H9 (cell line): ENCODE measurements at regions not wholly inside any gene's neighbourhood (a gene's known extent, or its start where the extent isn't known, plus 50 kb on each side); places are given as distances from the start of the nearest gene placed in this dataset.

Experiments
- DNase-seq: peaks from one replicate; pipeline ENCODE4 v3.0.0-alpha.2; 2017
- H2AFZ ChIP-seq: one replicate; pipeline ENCODE4 v1.6.1; 2013; ENCODE audit warnings: mild to moderate bottlenecking, low read length, control low read depth, moderate library complexity
- H2AK5ac ChIP-seq: 2 replicates; pipeline ENCODE4 v1.6.1; 2013; ENCODE audit warnings: low read length, control low read depth, mixed read lengths; ENCODE audit not compliant: insufficient read length
- H2BK120ac ChIP-seq: one replicate; pipeline ENCODE4 v1.6.1; 2013; ENCODE audit warnings: low read depth, mild to moderate bottlenecking, low read length, control low read depth, inconsistent platforms; ENCODE audit not compliant: poor library complexity, severe bottlenecking
- H2BK12ac ChIP-seq: 2 replicates; pipeline ENCODE4 v1.6.1; 2013; ENCODE audit warnings: low read length, control low read depth, mixed read lengths, low read depth; ENCODE audit not compliant: insufficient read length
- H2BK15ac ChIP-seq: 2 replicates; pipeline ENCODE4 v1.6.1; 2013; ENCODE audit warnings: low read depth, low read length, control low read depth
- H2BK20ac ChIP-seq: one replicate; pipeline ENCODE4 v1.6.1; 2013; ENCODE audit warnings: low read depth, mild to moderate bottlenecking, low read length, control low read depth, inconsistent platforms; ENCODE audit not compliant: poor library complexity, severe bottlenecking
- H2BK5ac ChIP-seq: 2 replicates; pipeline ENCODE4 v1.6.1; 2013; ENCODE audit warnings: low read length, control low read depth, mixed read lengths; ENCODE audit not compliant: insufficient read length
- H3K14ac ChIP-seq: 2 replicates; pipeline ENCODE4 v1.6.1; 2013; ENCODE audit warnings: low read length, control low read depth; ENCODE audit not compliant: insufficient read depth
- H3K18ac ChIP-seq: 2 replicates; pipeline ENCODE4 v1.6.1; 2013; ENCODE audit warnings: low read depth, mild to moderate bottlenecking, mixed read lengths, low read length, control low read depth; ENCODE audit not compliant: insufficient read length
- H3K23ac ChIP-seq: 2 replicates; pipeline ENCODE4 v1.6.1; 2013; ENCODE audit warnings: low read length, control low read depth, mixed read lengths, low read depth; ENCODE audit not compliant: insufficient read length
- H3K23me2 ChIP-seq: 2 replicates; pipeline ENCODE4 v1.6.1; 2013; ENCODE audit warnings: low read depth, mild to moderate bottlenecking, mixed read lengths, low read length, control low read depth; ENCODE audit not compliant: insufficient read length, poor library complexity, severe bottlenecking
- H3K27ac ChIP-seq: 2 replicates; pipeline ENCODE4 v1.5.1; 2013; ENCODE audit warnings: low read length, control low read depth, mixed read lengths, low read depth; ENCODE audit not compliant: insufficient read length
- H3K27me3 ChIP-seq: 2 replicates; pipeline ENCODE4 v1.6.1; 2013; ENCODE audit warnings: low read length, control low read depth, inconsistent platforms; ENCODE audit not compliant: insufficient read depth
- H3K4ac ChIP-seq: 2 replicates; pipeline ENCODE4 v1.6.1; 2013; ENCODE audit warnings: low read depth, mild to moderate bottlenecking, control low read depth, inconsistent platforms, low read length, moderate library complexity
- H3K4me1 ChIP-seq: 2 replicates; pipeline ENCODE4 v1.6.1; 2013; ENCODE audit warnings: low read length, control low read depth, inconsistent platforms; ENCODE audit not compliant: insufficient read depth
- H3K4me2 ChIP-seq: 2 replicates; pipeline ENCODE4 v1.6.1; 2013; ENCODE audit warnings: low read length, control low read depth, mixed read lengths; ENCODE audit not compliant: insufficient read length, insufficient read depth
- H3K56ac ChIP-seq: 2 replicates; pipeline ENCODE4 v1.6.1; 2013; ENCODE audit warnings: low read depth, mild to moderate bottlenecking, mixed read lengths, low read length, control low read depth; ENCODE audit not compliant: insufficient read length
- H3K79me1 ChIP-seq: 2 replicates; pipeline ENCODE4 v1.6.1; 2013; ENCODE audit warnings: low read depth, mild to moderate bottlenecking, moderate library complexity, low read length, control low read depth, inconsistent platforms; ENCODE audit not compliant: insufficient read depth, poor library complexity, severe bottlenecking
- H3K79me2 ChIP-seq: 2 replicates; pipeline ENCODE4 v1.6.1; 2013; ENCODE audit warnings: low read length, control low read depth, inconsistent platforms; ENCODE audit not compliant: insufficient read depth
- H3K9ac ChIP-seq: 2 replicates; pipeline ENCODE4 v1.6.1; 2013; ENCODE audit warnings: low read length, control low read depth, mixed read lengths; ENCODE audit not compliant: insufficient read length; ENCODE audit errors: extremely low read depth
- H3K9me3 ChIP-seq: one replicate; pipeline ENCODE4 v1.6.1; 2013; ENCODE audit warnings: low read depth, low read length, inconsistent platforms; ENCODE audit not compliant: control insufficient read depth
- H3T11ph ChIP-seq: one replicate; pipeline ENCODE4 v1.6.1; 2013; ENCODE audit warnings: mild to moderate bottlenecking, low read length, control low read depth, inconsistent platforms
- H4K20me1 ChIP-seq: one replicate; pipeline ENCODE4 v1.6.1; 2013; ENCODE audit not compliant: control insufficient read depth, insufficient read length, insufficient read depth
- H4K5ac ChIP-seq: 2 replicates; pipeline ENCODE4 v1.6.1; 2013; ENCODE audit warnings: low read depth, mild to moderate bottlenecking, mixed read lengths, low read length, control low read depth; ENCODE audit not compliant: insufficient read length
- H4K8ac ChIP-seq: replicated peaks from 2 replicates; pipeline ENCODE4 v1.6.1; 2013; ENCODE audit warnings: low read length, control low read depth, mixed read lengths, low read depth; ENCODE audit not compliant: insufficient read length
- H4K91ac ChIP-seq: 2 replicates; pipeline ENCODE4 v1.6.1; 2013; ENCODE audit warnings: low read depth, mild to moderate bottlenecking, moderate library complexity, mixed read lengths, low read length, control low read depth; ENCODE audit not compliant: insufficient read length
- H3K27ac Mint-ChIP-seq, 3 experiments: 2 replicates in 2 of 3; 3 replicates in 1 of 3; pipeline ENCODE4 v1.8.0; 2020 to 2021; ENCODE audit warnings: mixed read lengths in 3 of 3, mild to moderate bottlenecking in 1 of 3, moderate library complexity in 1 of 3
- H3K27me3 Mint-ChIP-seq: 2 replicates; pipeline ENCODE4 v1.8.0; 2021; ENCODE audit warnings: low read depth, mild to moderate bottlenecking, moderate library complexity, mixed read lengths
- H3K36me3 Mint-ChIP-seq, 3 experiments: 2 replicates in 2 of 3; 3 replicates in 1 of 3; pipeline ENCODE4 v1.8.0; 2020 to 2021; ENCODE audit warnings: low read depth in 3 of 3, mixed read lengths in 3 of 3; ENCODE audit not compliant: insufficient read depth in 1 of 3
- H3K4me1 Mint-ChIP-seq, 2 experiments: 2 replicates each; pipeline ENCODE4 v1.8.0; 2020; ENCODE audit warnings: mixed read lengths in 2 of 2
- H3K4me3 Mint-ChIP-seq, 2 experiments: 2 replicates in 1 of 2; 3 replicates in 1 of 2; pipeline ENCODE4 v1.8.0; 2020 to 2021; ENCODE audit warnings: mild to moderate bottlenecking in 2 of 2, mixed read lengths in 2 of 2, moderate library complexity in 1 of 2
- H3K9me3 Mint-ChIP-seq, 2 experiments: 2 replicates in 1 of 2; 3 replicates in 1 of 2; pipeline ENCODE4 v1.8.0; 2020; ENCODE audit warnings: mild to moderate bottlenecking in 2 of 2, mixed read lengths in 2 of 2, moderate library complexity in 1 of 2
- CTCF ChIP-seq: fragments of 200-600 bp; sonication (generic); conservative IDR thresholded peaks from 3 replicates; pipeline ENCODE4 v1.8.0; 2021; ENCODE audit warnings: antibody characterized with exemption, mild to moderate bottlenecking
- WGBS: extraction: QIAGEN DNeasy Blood & Tissue Kit; methylation state at CpG from one replicate; pipeline ENCODE4 v1.1.7; 2013; ENCODE audit warnings: missing lambda C conversion rate, low lambda C conversion rate, mixed read lengths; ENCODE audit not compliant: insufficient read length; ENCODE audit errors: extremely low coverage; 5-methylcytosine and 5-hydroxymethylcytosine counted together

DNA sequence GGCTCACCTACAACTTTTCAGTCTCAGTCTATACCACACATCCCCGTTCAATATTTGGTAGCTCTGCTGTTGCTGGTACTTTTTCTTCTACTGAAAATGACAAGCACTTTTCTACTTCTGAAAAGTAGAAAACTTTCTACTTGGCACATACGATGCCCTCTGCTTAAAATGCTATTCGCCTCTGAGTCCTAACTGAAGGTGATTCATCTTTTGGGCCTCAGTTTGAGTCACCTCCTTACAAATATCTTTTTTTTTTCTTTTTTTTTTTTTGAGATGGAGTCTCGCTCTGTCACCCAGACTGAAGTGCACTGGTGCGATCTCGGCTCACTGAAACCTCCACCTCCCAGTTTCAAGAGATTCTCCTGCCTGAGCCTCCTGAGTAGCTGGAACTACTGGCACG, 136.0 kb upstream of the CYYR1 start:
- Histone ChIP-seq H3T11ph (no peak overlapping the region), H2AK5ac (no peak overlapping the region), H2BK15ac (no peak overlapping the region), H3K27ac (no peak overlapping the region), H3K27me3 (no peaks in the 10 kb centered on the region), H4K91ac (no peak overlapping the region), H2BK5ac (no peak overlapping the region), H3K23me2 (no peaks in the 10 kb centered on the region), H3K79me2 (no peaks in the 10 kb centered on the region), H3K9me3 (no peaks in the 10 kb centered on the region), H2BK120ac (no peak overlapping the region), H4K20me1 (no peaks in the 10 kb centered on the region), H4K5ac (no peak overlapping the region), H2BK12ac (no peak overlapping the region), H3K9ac (no peak overlapping the region), H3K4me2 (no peak overlapping the region), H3K23ac (no peak overlapping the region), H3K14ac (no peak overlapping the region), H2AFZ (no peak overlapping the region), H3K79me1 (no peaks in the 10 kb centered on the region), H3K4me1 (no peaks in the 10 kb centered on the region), H3K56ac (no peak overlapping the region), H3K18ac (no peak overlapping the region), H3K4ac (no peak overlapping the region), H4K8ac (no peak overlapping the region), H2BK20ac (no peak overlapping the region)
- DNase-seq, result no peak
- WGBS, result no CpG with 5 or more reads among the region's 7 CpGs
- H3K27ac Mint-ChIP-seq, result no peak overlapping the region
- H3K9me3 Mint-ChIP-seq, result no peaks in the 10 kb centered on the region; a peak in 1 of 5 replicates
- no peaks in the 10 kb centered on the region for H3K27me3 Mint-ChIP-seq
- peaks cover 13 to 20% of the 10 kb centered on the region in 2 experiments for H3K4me1 Mint-ChIP-seq
- H3K36me3 Mint-ChIP-seq, result 0 out of 7 replicates have a peak, but pooled peaks cover 0 to 4% (median 0%) of the 10 kb centered on the region in 3 experiments
- TF ChIP-seq CTCF, result no peak
- H3K4me3 Mint-ChIP-seq, result no peak overlapping the region
